ENCODE measurements at regions not wholly inside any gene's neighbourhood (a gene's known extent, or its start where the extent isn't known, plus 50 kb on each side); places are given as distances from the start of the nearest gene placed in this dataset.

DNA sequence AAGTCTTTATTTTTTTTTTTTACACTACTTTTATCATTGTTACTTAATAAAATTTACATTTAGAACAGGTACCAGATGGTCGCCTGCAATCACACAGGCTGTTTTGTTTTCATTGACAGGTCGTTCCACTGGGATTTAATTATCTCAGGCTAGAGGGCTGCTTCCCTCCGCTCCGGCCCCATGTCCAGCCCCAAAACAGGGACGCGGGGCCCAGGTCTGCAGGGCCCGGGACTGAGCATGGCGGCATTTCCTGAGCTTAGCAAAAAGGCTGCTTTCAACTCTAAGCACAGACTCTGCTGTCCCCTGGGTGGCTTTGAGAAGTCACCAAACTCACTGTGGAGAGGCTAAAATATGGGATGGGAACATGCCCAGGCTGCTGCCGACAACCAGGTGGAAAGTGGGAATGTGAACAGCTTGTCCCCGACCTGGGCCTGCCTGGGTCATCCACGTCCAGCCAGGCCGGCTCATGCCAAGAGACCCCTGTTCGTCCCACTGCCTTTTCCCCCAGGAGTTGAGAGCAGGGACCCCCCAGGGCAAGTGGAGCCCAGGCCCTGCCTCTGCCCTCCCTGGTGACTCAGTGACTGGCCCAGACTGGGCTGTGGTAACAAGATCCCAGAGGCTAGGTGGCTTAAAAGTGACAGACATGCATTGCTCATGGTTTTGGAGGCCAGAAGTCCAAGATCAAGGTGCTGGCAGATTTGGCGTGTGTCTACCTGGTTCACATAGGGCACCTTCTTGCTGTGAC, 150.0 kb downstream of the SHANK2 start:
- TF ChIP-seq ZNF37A (tag by site-specific recombination; IDR thresholded peaks at IDR 0.05) (no peak), ZNF274 (IDR thresholded peaks at IDR 0.05; ENCODE audit: low read length) (no peak), ZNF274 (tag by site-specific recombination; IDR thresholded peaks at IDR 0.05; ENCODE audit: borderline replicate concordance) (no peak), ZNF175 (tag by site-specific recombination; IDR thresholded peaks at IDR 0.05) (no peak), ZIC2 (tag by site-specific recombination; IDR thresholded peaks at IDR 0.05) (no peak), ZNF248 (tag by site-specific recombination; IDR thresholded peaks at IDR 0.05) (no peak), ZNF202 (tag by site-specific recombination; IDR thresholded peaks at IDR 0.05; ENCODE audit: borderline replicate concordance) (no peak), ZNF146 (tag by site-specific recombination; IDR thresholded peaks at IDR 0.05) (no peak), REST (tag by site-specific recombination; IDR thresholded peaks at IDR 0.05) (no peak), ATF2 (tag by site-specific recombination; IDR thresholded peaks at IDR 0.05; ENCODE audit: low read depth) (no peak), ZNF292 (tag by site-specific recombination; IDR thresholded peaks at IDR 0.05; ENCODE audit: borderline replicate concordance, low read depth) (no peak), ZNF639 (tag by site-specific recombination; IDR thresholded peaks at IDR 0.05) (no peak)
- TF ChIP-seq, protein P1, sequence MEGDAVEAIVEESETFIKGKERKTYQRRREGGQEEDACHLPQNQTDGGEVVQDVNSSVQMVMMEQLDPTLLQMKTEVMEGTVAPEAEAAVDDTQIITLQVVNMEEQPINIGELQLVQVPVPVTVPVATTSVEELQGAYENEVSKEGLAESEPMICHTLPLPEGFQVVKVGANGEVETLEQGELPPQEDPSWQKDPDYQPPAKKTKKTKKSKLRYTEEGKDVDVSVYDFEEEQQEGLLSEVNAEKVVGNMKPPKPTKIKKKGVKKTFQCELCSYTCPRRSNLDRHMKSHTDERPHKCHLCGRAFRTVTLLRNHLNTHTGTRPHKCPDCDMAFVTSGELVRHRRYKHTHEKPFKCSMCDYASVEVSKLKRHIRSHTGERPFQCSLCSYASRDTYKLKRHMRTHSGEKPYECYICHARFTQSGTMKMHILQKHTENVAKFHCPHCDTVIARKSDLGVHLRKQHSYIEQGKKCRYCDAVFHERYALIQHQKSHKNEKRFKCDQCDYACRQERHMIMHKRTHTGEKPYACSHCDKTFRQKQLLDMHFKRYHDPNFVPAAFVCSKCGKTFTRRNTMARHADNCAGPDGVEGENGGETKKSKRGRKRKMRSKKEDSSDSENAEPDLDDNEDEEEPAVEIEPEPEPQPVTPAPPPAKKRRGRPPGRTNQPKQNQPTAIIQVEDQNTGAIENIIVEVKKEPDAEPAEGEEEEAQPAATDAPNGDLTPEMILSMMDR (tag by site-specific recombination; IDR thresholded peaks at IDR 0.05) = no peak
- TF ChIP-seq, protein P2, sequence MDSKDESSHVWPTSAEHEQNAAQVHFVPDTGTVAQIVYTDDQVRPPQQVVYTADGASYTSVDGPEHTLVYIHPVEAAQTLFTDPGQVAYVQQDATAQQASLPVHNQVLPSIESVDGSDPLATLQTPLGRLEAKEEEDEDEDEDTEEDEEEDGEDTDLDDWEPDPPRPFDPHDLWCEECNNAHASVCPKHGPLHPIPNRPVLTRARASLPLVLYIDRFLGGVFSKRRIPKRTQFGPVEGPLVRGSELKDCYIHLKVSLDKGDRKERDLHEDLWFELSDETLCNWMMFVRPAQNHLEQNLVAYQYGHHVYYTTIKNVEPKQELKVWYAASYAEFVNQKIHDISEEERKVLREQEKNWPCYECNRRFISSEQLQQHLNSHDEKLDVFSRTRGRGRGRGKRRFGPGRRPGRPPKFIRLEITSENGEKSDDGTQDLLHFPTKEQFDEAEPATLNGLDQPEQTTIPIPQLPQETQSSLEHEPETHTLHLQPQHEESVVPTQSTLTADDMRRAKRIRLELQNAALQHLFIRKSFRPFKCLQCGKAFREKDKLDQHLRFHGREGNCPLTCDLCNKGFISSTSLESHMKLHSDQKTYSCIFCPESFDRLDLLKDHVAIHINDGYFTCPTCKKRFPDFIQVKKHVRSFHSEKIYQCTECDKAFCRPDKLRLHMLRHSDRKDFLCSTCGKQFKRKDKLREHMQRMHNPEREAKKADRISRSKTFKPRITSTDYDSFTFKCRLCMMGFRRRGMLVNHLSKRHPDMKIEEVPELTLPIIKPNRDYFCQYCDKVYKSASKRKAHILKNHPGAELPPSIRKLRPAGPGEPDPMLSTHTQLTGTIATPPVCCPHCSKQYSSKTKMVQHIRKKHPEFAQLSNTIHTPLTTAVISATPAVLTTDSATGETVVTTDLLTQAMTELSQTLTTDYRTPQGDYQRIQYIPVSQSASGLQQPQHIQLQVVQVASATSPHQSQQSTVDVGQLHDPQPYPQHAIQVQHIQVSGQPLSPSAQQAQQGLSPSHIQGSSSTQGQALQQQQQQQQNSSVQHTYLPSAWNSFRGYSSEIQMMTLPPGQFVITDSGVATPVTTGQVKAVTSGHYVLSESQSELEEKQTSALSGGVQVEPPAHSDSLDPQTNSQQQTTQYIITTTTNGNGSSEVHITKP (tag by site-specific recombination; IDR thresholded peaks at IDR 0.05) = no peak
- TF ChIP-seq, protein P3, sequence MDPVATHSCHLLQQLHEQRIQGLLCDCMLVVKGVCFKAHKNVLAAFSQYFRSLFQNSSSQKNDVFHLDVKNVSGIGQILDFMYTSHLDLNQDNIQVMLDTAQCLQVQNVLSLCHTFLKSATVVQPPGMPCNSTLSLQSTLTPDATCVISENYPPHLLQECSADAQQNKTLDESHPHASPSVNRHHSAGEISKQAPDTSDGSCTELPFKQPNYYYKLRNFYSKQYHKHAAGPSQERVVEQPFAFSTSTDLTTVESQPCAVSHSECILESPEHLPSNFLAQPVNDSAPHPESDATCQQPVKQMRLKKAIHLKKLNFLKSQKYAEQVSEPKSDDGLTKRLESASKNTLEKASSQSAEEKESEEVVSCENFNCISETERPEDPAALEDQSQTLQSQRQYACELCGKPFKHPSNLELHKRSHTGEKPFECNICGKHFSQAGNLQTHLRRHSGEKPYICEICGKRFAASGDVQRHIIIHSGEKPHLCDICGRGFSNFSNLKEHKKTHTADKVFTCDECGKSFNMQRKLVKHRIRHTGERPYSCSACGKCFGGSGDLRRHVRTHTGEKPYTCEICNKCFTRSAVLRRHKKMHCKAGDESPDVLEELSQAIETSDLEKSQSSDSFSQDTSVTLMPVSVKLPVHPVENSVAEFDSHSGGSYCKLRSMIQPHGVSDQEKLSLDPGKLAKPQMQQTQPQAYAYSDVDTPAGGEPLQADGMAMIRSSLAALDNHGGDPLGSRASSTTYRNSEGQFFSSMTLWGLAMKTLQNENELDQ (tag by site-specific recombination; IDR thresholded peaks at IDR 0.05; ENCODE audit: low read depth) = no peak

Data from HEK293 (cell line).